ENCODE measurements at regions not wholly inside any gene's neighbourhood (a gene's known extent, or its start where the extent isn't known, plus 50 kb on each side); places are given as distances from the start of the nearest gene placed in this dataset.
"Not testable (repeated sequence)": the region's sequence is repeated elsewhere in the genome, so short reads cannot be mapped to it uniquely, and the experiment has no call there.

- no peaks in the 10 kb centered on the region for H3K27me3 ChIP-seq
- H3K9me3 ChIP-seq, result peaks cover 0 to 13% (median 4%) of the 10 kb centered on the region in 4 donors
- no peak overlapping the region for H3K4me3 ChIP-seq
- H3K27ac ChIP-seq (replicated peaks in 1 of 4), result no peak overlapping the region
- intact Hi-C loops (cut with DNase I), result no loop called here
- no peak for DNase-seq (ENCODE audit: extremely low spot score)
- H3K36me3 ChIP-seq, result no peaks in the 10 kb centered on the region
- TF ChIP-seq POLR2AphosphoS5 (IDR thresholded peaks at IDR 0.05) (peak in 1 of 2 donors; percentile 12), POLR2A (IDR thresholded peaks at IDR 0.05; ENCODE audit: low read depth) (no peak)
- peaks cover 0 to 10% (median 2%) of the 10 kb centered on the region in 4 donors for H3K4me1 ChIP-seq
- WGBS, result 52% methylated on average over 4 of the region's 4 CpGs
Measured at GRCh38 chr6:165766457-165766856, 103.4 kb upstream of the PDE10A start.

GRCh38 chr6:165766026-165766425, 103.0 kb upstream of the PDE10A start:
- Histone ChIP-seq H3K36me3 (no peaks in the 10 kb centered on the region), H3K4me1 (peaks cover 0 to 10% (median 2%) of the 10 kb centered on the region in 4 donors), H3K27ac (replicated peaks in 1 of 4) (no peak overlapping the region), H3K4me3 (no peak overlapping the region), H3K9me3 (peaks cover 0 to 13% (median 4%) of the 10 kb centered on the region in 4 donors), H3K27me3 (no peaks in the 10 kb centered on the region)
- DNase-seq (ENCODE audit: extremely low spot score), result no peak
- WGBS, result 92% methylated on average over 7 of the region's 7 CpGs
- TF ChIP-seq POLR2A (IDR thresholded peaks at IDR 0.05; ENCODE audit: low read depth) (no peak), CTCF (IDR thresholded peaks at IDR 0.05) (no peak), EP300 (IDR thresholded peaks at IDR 0.05) (no peak), POLR2AphosphoS5 (IDR thresholded peaks at IDR 0.05) (no peak)
- intact Hi-C loops (cut with DNase I), result no loop called here

- H3K4me3 ChIP-seq; intact Hi-C loops (cut with DNase I); DNase-seq (ENCODE audit: extremely low spot score); H3K4me1 ChIP-seq; H3K27me3 ChIP-seq; H3K36me3 ChIP-seq; H3K27ac ChIP-seq (replicated peaks in 1 of 4): not testable (repeated sequence)
- peaks cover 0 to 13% (median 4%) of the 10 kb centered on the region in 4 donors for H3K9me3 ChIP-seq
- 95% methylated on average over 15 of the region's 33 CpGs for WGBS
Measured at GRCh38 chr6:165765256-165765655, 102.2 kb upstream of the PDE10A start.

GRCh38 chr6:165762876-165763275, 99.8 kb upstream of the PDE10A start:
- H3K27me3 ChIP-seq, result no peaks in the 10 kb centered on the region
- 82% methylated on average over 6 of the region's 6 CpGs for WGBS
- no peaks in the 10 kb centered on the region for H3K36me3 ChIP-seq
- DNase-seq (ENCODE audit: extremely low spot score), result no peak
- peaks cover 0 to 13% (median 4%) of the 10 kb centered on the region in 4 donors for H3K9me3 ChIP-seq
- TF ChIP-seq CTCF (IDR thresholded peaks at IDR 0.05) (no peak), POLR2A (IDR thresholded peaks at IDR 0.05; ENCODE audit: low read depth) (no peak), EP300 (IDR thresholded peaks at IDR 0.05) (no peak), POLR2AphosphoS5 (IDR thresholded peaks at IDR 0.05) (no peak)
- intact Hi-C loops (cut with DNase I), result no loop called here
- H3K4me1 ChIP-seq, result peaks cover 0 to 5% (median 0%) of the 10 kb centered on the region in 4 donors
- no peak overlapping the region for H3K27ac ChIP-seq (replicated peaks in 1 of 4)
- H3K4me3 ChIP-seq, result no peak overlapping the region

- no peak overlapping the region for H3K27ac ChIP-seq (replicated peaks in 1 of 4)
- H3K36me3 ChIP-seq, result no peaks in the 10 kb centered on the region
- no peaks in the 10 kb centered on the region for H3K27me3 ChIP-seq
- peaks cover 0 to 13% (median 4%) of the 10 kb centered on the region in 4 donors for H3K9me3 ChIP-seq
- H3K4me1 ChIP-seq, result peaks cover 0 to 5% (median 0%) of the 10 kb centered on the region in 4 donors
- no peak for DNase-seq (ENCODE audit: extremely low spot score)
- intact Hi-C loops (cut with DNase I), result no loop called here
- no peak overlapping the region for H3K4me3 ChIP-seq
- 80% methylated on average over 2 of the region's 2 CpGs for WGBS
- TF ChIP-seq POLR2AphosphoS5 (IDR thresholded peaks at IDR 0.05) (no peak), CTCF (IDR thresholded peaks at IDR 0.05) (no peak), EP300 (IDR thresholded peaks at IDR 0.05) (no peak), POLR2A (IDR thresholded peaks at IDR 0.05; ENCODE audit: low read depth) (no peak)
Measured at GRCh38 chr6:165762125-165762524, 99.1 kb upstream of the PDE10A start.

GRCh38 chr6:165760803-165761185, 97.8 kb upstream of the PDE10A start:
- no peaks in the 10 kb centered on the region for H3K36me3 ChIP-seq
- intact Hi-C loops (cut with DNase I), result no loop called here
- no peak overlapping the region for H3K27ac ChIP-seq (replicated peaks in 1 of 4)
- peaks cover 0 to 13% (median 4%) of the 10 kb centered on the region in 4 donors for H3K9me3 ChIP-seq
- TF ChIP-seq POLR2A (IDR thresholded peaks at IDR 0.05; ENCODE audit: low read depth) (no peak), EP300 (IDR thresholded peaks at IDR 0.05) (no peak), POLR2AphosphoS5 (IDR thresholded peaks at IDR 0.05) (no peak)
- peaks cover 0 to under 1% (median 0%) of the 10 kb centered on the region in 4 donors for H3K4me1 ChIP-seq
- no peak overlapping the region for H3K4me3 ChIP-seq
- 99% methylated on average over 8 of the region's 8 CpGs for WGBS
- H3K27me3 ChIP-seq, result no peaks in the 10 kb centered on the region
- DNase-seq (ENCODE audit: extremely low spot score), result no peak

All from esophagus muscularis mucosa (tissue), 4 donors.